OCI-LY3 (cell line): ENCODE measurements at regions not wholly inside any gene's neighbourhood (a gene's known extent, or its start where the extent isn't known, plus 50 kb on each side); places are given as distances from the start of the nearest gene placed in this dataset.
"Not testable (repeated sequence)": the region's sequence is repeated elsewhere in the genome, so short reads cannot be mapped to it uniquely, and the experiment has no call there.

Source experiments
- H2AFZ ChIP-seq: fragments of 200-600, 300-600 bp; shearing (Covaris generic); 2 replicates; pipeline ENCODE4 v1.6.0; 2014; ENCODE audit warnings: antibody characterized with exemption, low read depth, low read length
- H3K27ac ChIP-seq: fragments of 200-600, 300-600 bp; sonication (generic); 2 replicates; pipeline ENCODE4 v1.5.1; 2014; ENCODE audit warnings: mild to moderate bottlenecking, low read length, moderate library complexity, mixed read lengths
- H3K27me3 ChIP-seq: fragments of 200-600, 300-600 bp; sonication (generic); 2 replicates; pipeline ENCODE4 v1.6.1; 2014; ENCODE audit warnings: low read depth, low read length, mixed read lengths
- H3K36me3 ChIP-seq: fragments of 200-600, 300-600 bp; sonication (generic); replicated peaks from 2 replicates; pipeline ENCODE3; 2014; ENCODE audit warnings: low read depth, low read length, mixed read lengths
- H3K4me1 ChIP-seq: fragments of 300-600, 200-600 bp; sonication (generic); 2 replicates; pipeline ENCODE4 v1.6.1; 2014; ENCODE audit warnings: low read length, mixed read lengths
- H3K4me2 ChIP-seq: fragments of 200-600, 300-600 bp; sonication (generic); 2 replicates; pipeline ENCODE4 v1.6.1; 2014; ENCODE audit warnings: low read length, mixed read lengths
- H3K4me3 ChIP-seq: fragments of 300-600, 200-600 bp; sonication (generic); 2 replicates; pipeline ENCODE4 v1.5.1; 2014; ENCODE audit warnings: antibody characterized with exemption, mild to moderate bottlenecking, low read length, moderate library complexity
- H3K79me2 ChIP-seq: fragments of 300-600, 200-600 bp; shearing (Covaris generic); 2 replicates; pipeline ENCODE4 v1.6.1; 2014; ENCODE audit warnings: mild to moderate bottlenecking, low read length, mixed read lengths
- H3K9ac ChIP-seq: fragments of 300-600, 200-600 bp; shearing (Covaris generic); 2 replicates; pipeline ENCODE4 v1.6.0; 2014; ENCODE audit warnings: mild to moderate bottlenecking, low read length, moderate library complexity
- H3K9me3 ChIP-seq: fragments of 200-600, 300-600 bp; shearing (Covaris generic); 2 replicates; pipeline ENCODE4 v1.6.1; 2014; ENCODE audit warnings: low read length, mixed read lengths; ENCODE audit not compliant: insufficient read depth
- H4K20me1 ChIP-seq: fragments of 200-600, 300-600 bp; sonication (generic); 2 replicates; pipeline ENCODE4 v1.6.1; 2016; ENCODE audit warnings: low read length, mixed read lengths; ENCODE audit not compliant: insufficient read depth
- CTCF ChIP-seq: fragments of 200-600, 300-600 bp; sonication (generic); IDR thresholded peaks from 2 replicates; pipeline ENCODE4 v1.5.1; 2014; ENCODE audit warnings: antibody characterized with exemption, low read length, low read depth
- EZH2phosphoT487 ChIP-seq: fragments of 200-600 bp; shearing (Covaris generic); IDR thresholded peaks from 2 replicates; pipeline ENCODE4 v1.6.1; 2018; ENCODE audit warnings: antibody characterized with exemption, mixed run types, low read depth

- no peak overlapping the region for H2AFZ ChIP-seq
- H3K9me3 ChIP-seq = no peaks in the 10 kb centered on the region
- no peaks in the 10 kb centered on the region for H3K27me3 ChIP-seq
- H3K4me3 ChIP-seq = no peak overlapping the region
- H3K79me2 ChIP-seq = no peaks in the 10 kb centered on the region
- no peaks in the 10 kb centered on the region for H3K36me3 ChIP-seq
- no peak for TF ChIP-seq EZH2phosphoT487
- TF ChIP-seq CTCF = no peak
- peaks cover 3% of the 10 kb centered on the region for H3K4me1 ChIP-seq
- H4K20me1 ChIP-seq = no peaks in the 10 kb centered on the region
- H3K4me2 ChIP-seq = no peak overlapping the region
- no peak overlapping the region for H3K27ac ChIP-seq
- H3K9ac ChIP-seq = no peak overlapping the region
These were observed 148.4 kb downstream of the ZIC4 start for GRCh38 chr3:147257944-147258343.

GRCh38 chr3:147256739-147257138 lies 149.6 kb downstream of the ZIC4 start:
- Histone ChIP-seq H3K79me2 (no peaks in the 10 kb centered on the region), H3K9ac (no peak overlapping the region), H3K4me3 (no peak overlapping the region), H3K27ac (no peak overlapping the region), H3K27me3 (no peaks in the 10 kb centered on the region), H2AFZ (no peak overlapping the region), H3K4me2 (no peak overlapping the region), H3K4me1 (no peaks in the 10 kb centered on the region), H3K36me3 (no peaks in the 10 kb centered on the region), H3K9me3 (no peaks in the 10 kb centered on the region), H4K20me1 (no peaks in the 10 kb centered on the region)
- TF ChIP-seq CTCF (no peak), EZH2phosphoT487 (no peak)

- H3K4me3 ChIP-seq = no peak overlapping the region
- H3K4me1 ChIP-seq = no peaks in the 10 kb centered on the region
- H3K4me2 ChIP-seq = no peak overlapping the region
These were observed 159.4 kb downstream of the ZIC4 start for GRCh38 chr3:147246906-147247305.

GRCh38 chr3:147245638-147246037 lies 160.7 kb downstream of the ZIC4 start:
- not testable (repeated sequence) for H3K4me2 ChIP-seq, H2AFZ ChIP-seq, H3K27ac ChIP-seq, H3K27me3 ChIP-seq, H3K9me3 ChIP-seq, H3K9ac ChIP-seq, H4K20me1 ChIP-seq, H3K36me3 ChIP-seq, H3K4me1 ChIP-seq, H3K4me3 ChIP-seq, H3K79me2 ChIP-seq

More at GRCh38 chr3:147246906-147247305, 159.4 kb downstream of the ZIC4 start:
- no peaks in the 10 kb centered on the region for H3K79me2 ChIP-seq
- no peaks in the 10 kb centered on the region for H3K27me3 ChIP-seq
- H4K20me1 ChIP-seq = no peaks in the 10 kb centered on the region
- no peak overlapping the region for H3K27ac ChIP-seq
- no peaks in the 10 kb centered on the region for H3K9me3 ChIP-seq
- no peaks in the 10 kb centered on the region for H3K36me3 ChIP-seq
- TF ChIP-seq EZH2phosphoT487 (no peak), CTCF (no peak)
- no peak overlapping the region for H2AFZ ChIP-seq
- no peak overlapping the region for H3K9ac ChIP-seq

GRCh38 chr3:147245022-147245421 lies 161.3 kb downstream of the ZIC4 start:
- not testable (repeated sequence) for H3K27ac ChIP-seq, H3K4me2 ChIP-seq, H3K4me3 ChIP-seq, H3K27me3 ChIP-seq, H3K79me2 ChIP-seq, H2AFZ ChIP-seq, H3K36me3 ChIP-seq, H3K4me1 ChIP-seq, H3K9me3 ChIP-seq, H4K20me1 ChIP-seq, H3K9ac ChIP-seq
